ENCODE measurements at regions not wholly inside any gene's neighbourhood (a gene's known extent, or its start where the extent isn't known, plus 50 kb on each side); places are given as distances from the start of the nearest gene placed in this dataset.
A peak's percentile ranks its signal among the peaks of the same experiment; 100 is the strongest.

DNA sequence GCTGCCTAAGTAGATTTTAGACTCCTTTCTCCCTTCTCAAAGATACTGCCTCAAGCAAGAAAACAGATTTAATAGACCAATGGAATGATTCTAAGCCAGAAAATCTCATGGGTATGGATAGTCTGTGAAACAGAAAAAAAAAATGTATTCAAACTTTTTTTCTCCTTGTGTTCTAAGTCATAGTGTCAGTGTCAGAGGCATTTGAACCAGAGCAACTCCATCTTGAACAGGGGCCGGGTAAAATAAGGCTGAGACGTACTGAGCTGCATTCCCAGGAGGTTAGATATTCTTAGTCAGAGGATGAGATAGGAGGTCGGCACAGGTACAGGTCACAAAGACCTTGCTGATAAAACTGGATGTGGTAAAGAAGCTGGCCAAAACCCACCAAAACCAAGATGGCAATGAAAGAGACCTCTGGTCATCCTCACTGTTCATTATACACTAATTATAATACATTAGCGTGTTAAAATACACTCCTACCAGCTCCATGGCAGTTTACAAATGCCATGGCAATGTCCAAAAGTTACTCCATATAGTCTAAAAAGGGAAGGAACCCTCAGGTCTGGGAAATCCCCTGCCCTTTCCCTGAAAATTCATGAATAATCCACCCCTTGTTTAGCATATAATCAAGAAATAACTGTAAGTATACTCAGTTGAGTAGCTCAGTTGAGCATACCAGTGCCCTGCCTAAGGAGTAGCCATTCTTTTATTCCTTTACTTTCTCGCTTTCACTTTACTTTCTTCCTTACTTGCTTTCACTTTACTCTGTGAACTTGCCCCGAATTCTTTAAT lies 72.8 kb upstream of the GOLGA8B start:
- TF ChIP-seq, protein P1, sequence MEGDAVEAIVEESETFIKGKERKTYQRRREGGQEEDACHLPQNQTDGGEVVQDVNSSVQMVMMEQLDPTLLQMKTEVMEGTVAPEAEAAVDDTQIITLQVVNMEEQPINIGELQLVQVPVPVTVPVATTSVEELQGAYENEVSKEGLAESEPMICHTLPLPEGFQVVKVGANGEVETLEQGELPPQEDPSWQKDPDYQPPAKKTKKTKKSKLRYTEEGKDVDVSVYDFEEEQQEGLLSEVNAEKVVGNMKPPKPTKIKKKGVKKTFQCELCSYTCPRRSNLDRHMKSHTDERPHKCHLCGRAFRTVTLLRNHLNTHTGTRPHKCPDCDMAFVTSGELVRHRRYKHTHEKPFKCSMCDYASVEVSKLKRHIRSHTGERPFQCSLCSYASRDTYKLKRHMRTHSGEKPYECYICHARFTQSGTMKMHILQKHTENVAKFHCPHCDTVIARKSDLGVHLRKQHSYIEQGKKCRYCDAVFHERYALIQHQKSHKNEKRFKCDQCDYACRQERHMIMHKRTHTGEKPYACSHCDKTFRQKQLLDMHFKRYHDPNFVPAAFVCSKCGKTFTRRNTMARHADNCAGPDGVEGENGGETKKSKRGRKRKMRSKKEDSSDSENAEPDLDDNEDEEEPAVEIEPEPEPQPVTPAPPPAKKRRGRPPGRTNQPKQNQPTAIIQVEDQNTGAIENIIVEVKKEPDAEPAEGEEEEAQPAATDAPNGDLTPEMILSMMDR (IDR thresholded peaks at IDR 0.05; ENCODE audit: extremely low read depth in 1 of 2, insufficient read depth in 1 of 2, low read depth in 1 of 2, low read length in 2 of 2), result no peak
- TF ChIP-seq JUN (IDR thresholded peaks at IDR 0.05; ENCODE audit: borderline replicate concordance, insufficient read depth, insufficient read length, low read depth) (no peak), FOS (IDR thresholded peaks at IDR 0.05; ENCODE audit: borderline replicate concordance, insufficient read depth, low read length) (no peak), MYC (IDR thresholded peaks at IDR 0.05; ENCODE audit: low read depth, low read length) (no peak), POLR2AphosphoS5 (IDR thresholded peaks at IDR 0.05; ENCODE audit: insufficient read depth, low read depth, low read length) (no peak), GATA2 (IDR thresholded peaks at IDR 0.05; ENCODE audit: insufficient read depth, insufficient read length, low read depth, low read length) (no peak), POLR2A (IDR thresholded peaks at IDR 0.05; ENCODE audit: low read depth, low read length) (no peak), EZH2 (IDR thresholded peaks at IDR 0.05; ENCODE audit: borderline replicate concordance, low read depth, low read length, severe bottlenecking) (no peak)
- TF ChIP-seq, protein P2, sequence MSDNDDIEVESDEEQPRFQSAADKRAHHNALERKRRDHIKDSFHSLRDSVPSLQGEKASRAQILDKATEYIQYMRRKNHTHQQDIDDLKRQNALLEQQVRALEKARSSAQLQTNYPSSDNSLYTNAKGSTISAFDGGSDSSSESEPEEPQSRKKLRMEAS (IDR thresholded peaks at IDR 0.05; ENCODE audit: insufficient read depth, insufficient read length), result no peak
- no peaks in the 10 kb centered on the region for H4K20me1 ChIP-seq (replicated peaks; ENCODE audit: control insufficient read depth, extremely low read depth, insufficient read depth, low read length)
- no peaks in the 10 kb centered on the region for H3K36me3 ChIP-seq (ENCODE audit: control insufficient read depth in 2 of 2, extremely low read depth in 1 of 2, insufficient read depth in 2 of 2, low read length in 2 of 2)
- DNase-seq (ENCODE audit: low read depth, low spot score), result no peak
- FAIRE-seq, result peak; percentile 15
- no peaks in the 10 kb centered on the region for H3K9me3 ChIP-seq (replicated peaks; ENCODE audit: control insufficient read depth, insufficient read depth, low read length)
- CTCF ChIA-PET, result no interaction called here
- no peak overlapping the region for H3K27ac ChIP-seq (ENCODE audit: insufficient read depth, low read depth, low read length)
- peaks cover 13% of the 10 kb centered on the region for H3K4me1 ChIP-seq (ENCODE audit: control insufficient read depth, extremely low read depth, insufficient read depth, low read length)
- no peaks in the 10 kb centered on the region for H3K79me2 ChIP-seq (ENCODE audit: control insufficient read depth, insufficient read depth, low read length)
- no peak overlapping the region for H3K4me2 ChIP-seq (ENCODE audit: insufficient read depth, low read length)
- H3K9ac ChIP-seq (replicated peaks; ENCODE audit: extremely low read depth, insufficient read depth, low read length), result no peak overlapping the region
- H3K9me1 ChIP-seq (replicated peaks; ENCODE audit: control insufficient read depth, extremely low read depth, insufficient read depth, low read length), result no peaks in the 10 kb centered on the region
- no peak overlapping the region for H2AFZ ChIP-seq (ENCODE audit: low read depth, low read length)
- dilution Hi-C loops (cut with MboI; ENCODE audit: extremely low pct_ligation_motif_present, low sequenced_read_pairs) (no loop called here), intact Hi-C loops (cut with micrococcal nuclease) (no loop called here)
- BruUV-seq (replicated peaks), result no TSS peak
- no peaks in the 10 kb centered on the region for H3K27me3 ChIP-seq (ENCODE audit: control insufficient read depth in 2 of 2, insufficient read depth in 2 of 2, low read length in 2 of 2)
- no peak overlapping the region for H3K4me3 ChIP-seq (replicated peaks in 1 of 3; ENCODE audit: insufficient read depth in 1 of 3, low read depth in 1 of 3, low read length in 3 of 3)
- POLR2A ChIA-PET, result interaction anchor here (0.7 kb wide), 1 partner anchor 273 kb away, joined by 3 read pairs; no protein-coding TSS in a partner anchor
